OCI-M2 (cell line): ENCODE measurements at regions not wholly inside any gene's neighbourhood (a gene's known extent, or its start where the extent isn't known, plus 50 kb on each side); places are given as distances from the start of the nearest gene placed in this dataset.
"Not testable (repeated sequence)": the region's sequence is repeated elsewhere in the genome, so short reads cannot be mapped to it uniquely, and the experiment has no call there.

Source experiments
- DNase-seq: peaks from one replicate; lab custom pipeline; 2025; ENCODE audit not compliant: unreplicated experiment; lab: John Stamatoyannopoulos, UW

GRCh38 chr5:62240494-62240893 lies 65.5 kb upstream of the KIF2A start:
- not testable (repeated sequence) for DNase-seq

- DNase-seq = not testable (repeated sequence)
Measured at GRCh38 chr5:62242000-62242399, 64.0 kb upstream of the KIF2A start.

- DNase-seq = not testable (repeated sequence)
Measured at GRCh38 chr5:62243046-62243445, 63.0 kb upstream of the KIF2A start.

- not testable (repeated sequence) for DNase-seq
Measured at GRCh38 chr5:62248192-62248591, 57.8 kb upstream of the KIF2A start.

GRCh38 chr5:62250085-62250484 lies 55.9 kb upstream of the KIF2A start:
- DNase-seq = not testable (repeated sequence)

- not testable (repeated sequence) for DNase-seq
Measured at GRCh38 chr5:62250919-62251318, 55.1 kb upstream of the KIF2A start.

GRCh38 chr5:62252519-62252918 lies 53.5 kb upstream of the KIF2A start:
- not testable (repeated sequence) for DNase-seq

- not testable (repeated sequence) for DNase-seq
Measured at GRCh38 chr5:62255551-62255950, 50.5 kb upstream of the KIF2A start.

GRCh38 chr5:62256161-62257019 lies 49.6 kb upstream of the KIF2A start:
- DNase-seq = no peak
